Suprapubic skin (tissue), 3 donors: ENCODE measurements at regions not wholly inside any gene's neighbourhood (a gene's known extent, or its start where the extent isn't known, plus 50 kb on each side); places are given as distances from the start of the nearest gene placed in this dataset.

ENCODE experiments used
- CTCF ChIP-seq, 2 donors: fragments of 200-600 bp in 1 of 2; fragments of 450-650 bp in 1 of 2; sonication (generic) in 1 of 2; IDR thresholded peaks; one replicate each; pipeline ENCODE4 v1.5.1; 2016 to 2019; ENCODE audit warnings: antibody characterized with exemption in 2 of 2, mild to moderate bottlenecking in 1 of 2, moderate library complexity in 1 of 2
- EP300 ChIP-seq: sonication (generic); formaldehyde crosslinking; IDR thresholded peaks from one replicate; pipeline ENCODE4 v1.6.1; 2017; ENCODE audit warnings: antibody characterized with exemption
- POLR2A ChIP-seq, 2 donors: fragments of 450-650 bp; IDR thresholded peaks; one replicate each; pipeline ENCODE4 v1.6.1; 2017; ENCODE audit warnings: antibody characterized with exemption in 2 of 2, mild to moderate bottlenecking in 2 of 2, moderate library complexity in 2 of 2

GRCh38 chr4:85423431-85423830, 51.5 kb upstream of the ARHGAP24 start:
- no peak for TF ChIP-seq CTCF (IDR thresholded peaks at IDR 0.05)
- TF ChIP-seq EP300: no peak
- TF ChIP-seq POLR2A (IDR thresholded peaks at IDR 0.05): no peak
